PC-3 (cell line): ENCODE measurements at regions not wholly inside any gene's neighbourhood (a gene's known extent, or its start where the extent isn't known, plus 50 kb on each side); places are given as distances from the start of the nearest gene placed in this dataset.

ENCODE experiments used
- ATAC-seq: fragments of 200-7000 bp; cut with Tn5 transposase; 2 replicates; pipeline ENCODE4 v1.9.1; 2020; ENCODE audit warnings: mild to moderate bottlenecking, moderate library complexity
- BruUV-seq: library from RNA; stranded (reverse); fragments of 400-500 nt; replicated peaks from 2 replicates; lab custom pipeline; 2021; lab: Mats Ljungman, UMichigan
- CTCF ChIA-PET: fragments of 300-600 bp; sonication (Branson Sonifier 250); formaldehyde crosslinking; loops from one replicate; lab custom pipeline; 2022; ENCODE audit warnings: antibody characterized with exemption; lab: Charles Lee
- POLR2A ChIA-PET: fragments of 300-600 bp; sonication (Branson Sonifier 250); formaldehyde crosslinking; loops from one replicate; lab custom pipeline; 2022; ENCODE audit warnings: antibody characterized with exemption; ENCODE audit not compliant: unreplicated experiment; lab: Charles Lee
- DNase-seq: peaks from one replicate; pipeline ENCODE4 v3.0.0-alpha.2; 2015
- H2AFZ ChIP-seq: fragments of 300-600 bp; sonication (generic); 2 replicates; pipeline ENCODE4 v1.6.0; 2016; ENCODE audit warnings: antibody characterized with exemption, low read length
- H3F3A ChIP-seq: fragments of 300-600 bp; sonication (generic); one replicate; pipeline ENCODE4 v1.6.0; 2017; ENCODE audit warnings: antibody characterized with exemption, low read length, control low read depth, mild to moderate bottlenecking; ENCODE audit not compliant: unreplicated experiment
- H3K27ac ChIP-seq: fragments of 300-600 bp; sonication (generic); 2 replicates; pipeline ENCODE4 v1.5.1; 2016; ENCODE audit warnings: mild to moderate bottlenecking, low read length
- H3K27me3 ChIP-seq: fragments of 300-600 bp; sonication (generic); 2 replicates; pipeline ENCODE4 v1.6.1; 2016; ENCODE audit warnings: low read length, mixed read lengths
- H3K36me3 ChIP-seq: fragments of 300-600 bp; sonication (generic); 2 replicates; pipeline ENCODE4 v1.6.1; 2016; ENCODE audit warnings: low read depth, mixed run types, low read length, mixed read lengths
- H3K4me1 ChIP-seq: fragments of 300-600 bp; sonication (generic); 2 replicates; pipeline ENCODE4 v1.5.1; 2016; ENCODE audit warnings: low read length; ENCODE audit not compliant: insufficient read depth
- H3K4me2 ChIP-seq: fragments of 300-600 bp; sonication (generic); 2 replicates; pipeline ENCODE4 v1.6.0; 2016; ENCODE audit warnings: low read length
- H3K4me3 ChIP-seq: fragments of 300-600 bp; sonication (generic); 2 replicates; pipeline ENCODE4 v1.5.1; 2016; ENCODE audit warnings: mild to moderate bottlenecking, low read length, mixed read lengths
- H3K79me2 ChIP-seq: fragments of 300-600 bp; sonication (generic); 2 replicates; pipeline ENCODE4 v1.6.1; 2017; ENCODE audit warnings: low read length, mixed read lengths
- H3K9ac ChIP-seq: fragments of 300-600 bp; sonication (generic); 2 replicates; pipeline ENCODE4 v1.6.0; 2016; ENCODE audit warnings: mild to moderate bottlenecking, low read length
- H3K9me2 ChIP-seq: fragments of 300-600 bp; sonication (generic); replicated peaks from 2 replicates; pipeline ENCODE4 v1.6.1; 2016; ENCODE audit warnings: mixed run types, low read length, mixed read lengths
- H3K9me3 ChIP-seq: fragments of 300-600 bp; sonication (generic); 2 replicates; pipeline ENCODE4 v1.6.1; 2016; ENCODE audit warnings: low read length, mixed read lengths
- H4K20me1 ChIP-seq: fragments of 300-600 bp; sonication (generic); 2 replicates; pipeline ENCODE4 v1.6.1; 2016; ENCODE audit warnings: low read length, mixed read lengths
- EZH2 ChIP-seq: fragments of 300-600 bp; sonication (generic); IDR thresholded peaks from one replicate; pipeline ENCODE4 v1.6.1; 2017; ENCODE audit warnings: antibody characterized with exemption, mild to moderate bottlenecking, low read length; ENCODE audit not compliant: unreplicated experiment
- EZH2phosphoT487 ChIP-seq: fragments of 300-600 bp; sonication (generic); IDR thresholded peaks from 2 replicates; pipeline ENCODE4 v1.6.1; 2018; ENCODE audit warnings: mild to moderate bottlenecking, antibody characterized with exemption, low read length, borderline replicate concordance
- intact Hi-C: fragments of 100-400 bp; cut with micrococcal nuclease; formaldehyde crosslinking; loops from 2 replicates; pipeline ENCODE4 v1.9.0; 2023
- TF ChIP-seq, protein P1 (sequence below): fragments of 300-600 bp; sonication (generic); conservative IDR thresholded peaks from 2 replicates; pipeline ENCODE4 v1.5.1; 2017; ENCODE audit warnings: antibody characterized with exemption, low read depth, mild to moderate bottlenecking, low read length

GRCh38 chr3:153249906-153250305, 87.9 kb downstream of the RAP2B start:
- Histone ChIP-seq H3K4me3 (no peak overlapping the region), H3K9me2 (no peaks in the 10 kb centered on the region), H2AFZ (no peak overlapping the region), H3K4me2 (no peak overlapping the region), H3F3A (no peaks in the 10 kb centered on the region), H3K27ac (no peak overlapping the region), H3K9ac (no peak overlapping the region), H3K36me3 (no peaks in the 10 kb centered on the region), H4K20me1 (no peaks in the 10 kb centered on the region), H3K9me3 (no peaks in the 10 kb centered on the region), H3K4me1 (peaks cover 7% of the 10 kb centered on the region), H3K27me3 (no peaks in the 10 kb centered on the region), H3K79me2 (no peaks in the 10 kb centered on the region)
- no peak for DNase-seq
- ChIA-PET POLR2A (no interaction called here), CTCF (no interaction called here)
- BruUV-seq: no TSS peak
- intact Hi-C loops: no loop called here
- ATAC-seq: no peak
- TF ChIP-seq EZH2phosphoT487: no peak
- no peak for TF ChIP-seq EZH2
- TF ChIP-seq, protein P1, sequence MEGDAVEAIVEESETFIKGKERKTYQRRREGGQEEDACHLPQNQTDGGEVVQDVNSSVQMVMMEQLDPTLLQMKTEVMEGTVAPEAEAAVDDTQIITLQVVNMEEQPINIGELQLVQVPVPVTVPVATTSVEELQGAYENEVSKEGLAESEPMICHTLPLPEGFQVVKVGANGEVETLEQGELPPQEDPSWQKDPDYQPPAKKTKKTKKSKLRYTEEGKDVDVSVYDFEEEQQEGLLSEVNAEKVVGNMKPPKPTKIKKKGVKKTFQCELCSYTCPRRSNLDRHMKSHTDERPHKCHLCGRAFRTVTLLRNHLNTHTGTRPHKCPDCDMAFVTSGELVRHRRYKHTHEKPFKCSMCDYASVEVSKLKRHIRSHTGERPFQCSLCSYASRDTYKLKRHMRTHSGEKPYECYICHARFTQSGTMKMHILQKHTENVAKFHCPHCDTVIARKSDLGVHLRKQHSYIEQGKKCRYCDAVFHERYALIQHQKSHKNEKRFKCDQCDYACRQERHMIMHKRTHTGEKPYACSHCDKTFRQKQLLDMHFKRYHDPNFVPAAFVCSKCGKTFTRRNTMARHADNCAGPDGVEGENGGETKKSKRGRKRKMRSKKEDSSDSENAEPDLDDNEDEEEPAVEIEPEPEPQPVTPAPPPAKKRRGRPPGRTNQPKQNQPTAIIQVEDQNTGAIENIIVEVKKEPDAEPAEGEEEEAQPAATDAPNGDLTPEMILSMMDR: no peak

- POLR2A ChIA-PET: no interaction called here
- TF ChIP-seq EZH2phosphoT487 (no peak), EZH2 (no peak)
- TF ChIP-seq, protein P1: no peak
- no peak overlapping the region for H3K9ac ChIP-seq
- H3K4me2 ChIP-seq: no peak overlapping the region
- H3K9me3 ChIP-seq: no peaks in the 10 kb centered on the region
- no peaks in the 10 kb centered on the region for H3K36me3 ChIP-seq
- DNase-seq (no peak), ATAC-seq (no peak)
- no peaks in the 10 kb centered on the region for H3K27me3 ChIP-seq
- H2AFZ ChIP-seq: no peak overlapping the region
- no peaks in the 10 kb centered on the region for H3K9me2 ChIP-seq
- H4K20me1 ChIP-seq: no peaks in the 10 kb centered on the region
- H3K27ac ChIP-seq: no peak overlapping the region
- no peaks in the 10 kb centered on the region for H3K79me2 ChIP-seq
- no peaks in the 10 kb centered on the region for H3F3A ChIP-seq
- BruUV-seq: no TSS peak
- intact Hi-C loops: no loop called here
- CTCF ChIA-PET: no interaction called here
- peaks cover 8% of the 10 kb centered on the region for H3K4me1 ChIP-seq
- H3K4me3 ChIP-seq: no peak overlapping the region
These were observed 88.4 kb downstream of the RAP2B start for GRCh38 chr3:153250446-153250845.

GRCh38 chr3:153252963-153253362, 90.9 kb downstream of the RAP2B start:
- POLR2A ChIA-PET: no interaction called here

More at GRCh38 chr3:153252963-153253362, 90.9 kb downstream of the RAP2B start:
- Histone ChIP-seq H3K9me2 (no peaks in the 10 kb centered on the region), H3K4me1 (peaks cover 33% of the 10 kb centered on the region), H3K79me2 (no peaks in the 10 kb centered on the region), H3K27ac (no peak overlapping the region), H3K9me3 (no peaks in the 10 kb centered on the region), H3K36me3 (no peaks in the 10 kb centered on the region), H4K20me1 (no peaks in the 10 kb centered on the region), H3K4me3 (no peak overlapping the region), H3F3A (peaks cover 4% of the 10 kb centered on the region), H3K27me3 (no peaks in the 10 kb centered on the region), H2AFZ (peak overlapping the region; percentile 33; the same call in 1 of the 2 replicates), H3K4me2 (peak overlapping the region; percentile 8; the same call in 1 of the 2 replicates), H3K9ac (no peak overlapping the region)
- BruUV-seq: no TSS peak
- peak; percentile 93 for DNase-seq
- peak; percentile 73 for ATAC-seq
- TF ChIP-seq EZH2: no peak
- TF ChIP-seq, protein P1: no peak
- no peak for TF ChIP-seq EZH2phosphoT487
- intact Hi-C loops: no loop called here
- CTCF ChIA-PET: no interaction called here
